HEK293 (cell line): ENCODE measurements at regions not wholly inside any gene's neighbourhood (a gene's known extent, or its start where the extent isn't known, plus 50 kb on each side); places are given as distances from the start of the nearest gene placed in this dataset.

ENCODE experiments used
- CTCF ChIA-PET: fragments of 350-600 bp; formaldehyde crosslinking; extraction: SDS; loops from one replicate; lab custom pipeline; 2021; ENCODE audit warnings: antibody characterized with exemption; lab: Yijun Ruan, JAX
- POLR2A ChIA-PET: fragments of 300-600 bp; formaldehyde crosslinking; extraction: SDS; loops from one replicate; lab custom pipeline; 2020; ENCODE audit warnings: antibody characterized with exemption, inconsistent platforms; lab: Yijun Ruan, JAX
- H3K27ac ChIP-seq: fragments of 200-500 bp; sonication (Bioruptor generic); 2 replicates; pipeline ENCODE4 v1.5.1; 2014; ENCODE audit warnings: low read depth, low read length, control low read depth, inconsistent platforms; ENCODE audit errors: extremely low read depth
- H3K36me3 ChIP-seq, 2 experiments: fragments of 200-500 bp in 1 of 2; sonication (Bioruptor generic) in 1 of 2; 1 replicate in 1 of 2; 2 replicates in 1 of 2; pipeline ENCODE4 v1.5.1; 2014 to 2017; ENCODE audit warnings: inconsistent platforms in 2 of 2, low read length in 2 of 2; ENCODE audit not compliant: control insufficient read depth in 2 of 2, insufficient read depth in 1 of 2
- H3K4me1 ChIP-seq: fragments of 200-500 bp; sonication (Bioruptor generic); 2 replicates; pipeline ENCODE4 v1.5.1; 2014; ENCODE audit warnings: mild to moderate bottlenecking, low read length, inconsistent platforms; ENCODE audit not compliant: control insufficient read depth, insufficient read depth
- H3K4me3 ChIP-seq: 2 replicates; pipeline ENCODE4 v1.5.1; 2011; ENCODE audit warnings: low read depth, mild to moderate bottlenecking, control low read depth, low read length, moderate library complexity
- H3K9me3 ChIP-seq: fragments of 200-500 bp; sonication (Bioruptor generic); 2 replicates; pipeline ENCODE4 v1.5.1; 2014; ENCODE audit warnings: low read depth, low read length, inconsistent platforms; ENCODE audit not compliant: control insufficient read depth, insufficient read depth
- AEBP2 ChIP-seq: fragments of 450-650 bp; formaldehyde crosslinking; IDR thresholded peaks from 2 replicates; pipeline ENCODE4 v1.5.1; 2016; ENCODE audit warnings: missing biosample characterization, missing genetic modification characterization, borderline replicate concordance
- EGR2 ChIP-seq: fragments of 450-650 bp; formaldehyde crosslinking; IDR thresholded peaks from 2 replicates; pipeline ENCODE4 v1.5.1; 2016; ENCODE audit warnings: low read depth, missing biosample characterization, missing genetic modification characterization
- FEZF1 ChIP-seq: fragments of 450-650 bp; formaldehyde crosslinking; IDR thresholded peaks from 2 replicates; pipeline ENCODE4 v1.5.1; 2016; ENCODE audit warnings: missing biosample characterization, missing genetic modification characterization
- GLIS2 ChIP-seq: fragments of 450-650 bp; formaldehyde crosslinking; IDR thresholded peaks from 2 replicates; pipeline ENCODE4 v1.5.1; 2016; ENCODE audit warnings: missing biosample characterization, missing genetic modification characterization
- KLF8 ChIP-seq: fragments of 450-650 bp; formaldehyde crosslinking; IDR thresholded peaks from 2 replicates; pipeline ENCODE4 v1.5.1; 2016; ENCODE audit warnings: missing biosample characterization, missing genetic modification characterization
- PRDM1 ChIP-seq: fragments of 450-650 bp; formaldehyde crosslinking; IDR thresholded peaks from 2 replicates; pipeline ENCODE4; 2016; ENCODE audit warnings: missing biosample characterization, missing genetic modification characterization
- SP3 ChIP-seq: fragments of 450-650 bp; formaldehyde crosslinking; IDR thresholded peaks from 2 replicates; pipeline ENCODE4 v1.5.1; 2016; ENCODE audit warnings: missing biosample characterization, missing genetic modification characterization
- TRIM28 ChIP-seq: IDR thresholded peaks from 2 replicates; pipeline ENCODE4 v1.6.1; 2011; ENCODE audit warnings: low read length, control low read depth, borderline replicate concordance
- ZBTB21 ChIP-seq: fragments of 450-650 bp; formaldehyde crosslinking; IDR thresholded peaks from 2 replicates; pipeline ENCODE4 v1.5.1; 2017; ENCODE audit warnings: missing biosample characterization, missing genetic modification characterization
- ZBTB49 ChIP-seq: fragments of 450-650 bp; formaldehyde crosslinking; IDR thresholded peaks from 2 replicates; pipeline ENCODE4 v1.5.1; 2016; ENCODE audit warnings: missing biosample characterization, missing genetic modification characterization, low read depth
- ZBTB6 ChIP-seq: fragments of 450-650 bp; formaldehyde crosslinking; IDR thresholded peaks from 2 replicates; pipeline ENCODE4 v1.5.1; 2017; ENCODE audit warnings: missing biosample characterization, missing genetic modification characterization
- ZNF140 ChIP-seq: fragments of 450-650 bp; formaldehyde crosslinking; IDR thresholded peaks from 2 replicates; pipeline ENCODE4 v1.5.1; 2016; ENCODE audit warnings: missing biosample characterization, missing genetic modification characterization
- ZNF184 ChIP-seq: fragments of 450-650 bp; IDR thresholded peaks from 2 replicates; pipeline ENCODE4 v1.5.1; 2018; ENCODE audit warnings: missing biosample characterization, mild to moderate bottlenecking, missing genetic modification characterization
- ZNF302 ChIP-seq: fragments of 450-650 bp; formaldehyde crosslinking; IDR thresholded peaks from 2 replicates; pipeline ENCODE4 v1.5.1; 2016; ENCODE audit warnings: missing biosample characterization, missing genetic modification characterization, low read depth
- ZNF449 ChIP-seq: fragments of 450-650 bp; formaldehyde crosslinking; IDR thresholded peaks from 2 replicates; pipeline ENCODE4 v1.5.1; 2017; ENCODE audit warnings: missing biosample characterization, mild to moderate bottlenecking, missing genetic modification characterization, moderate library complexity
- ZNF514 ChIP-seq: fragments of 450-650 bp; formaldehyde crosslinking; IDR thresholded peaks from 2 replicates; pipeline ENCODE4 v1.5.1; 2016; ENCODE audit warnings: missing biosample characterization, missing genetic modification characterization
- ZNF521 ChIP-seq: fragments of 450-650 bp; formaldehyde crosslinking; IDR thresholded peaks from 2 replicates; pipeline ENCODE4 v1.5.1; 2017; ENCODE audit warnings: missing biosample characterization, mild to moderate bottlenecking, missing genetic modification characterization
- ZNF549 ChIP-seq: fragments of 450-650 bp; IDR thresholded peaks from 2 replicates; pipeline ENCODE4 v1.5.1; 2018; ENCODE audit warnings: missing biosample characterization, missing genetic modification characterization, mild to moderate bottlenecking, inconsistent platforms, moderate library complexity
- ZNF558 ChIP-seq: fragments of 450-650 bp; formaldehyde crosslinking; IDR thresholded peaks from 2 replicates; pipeline ENCODE4 v1.5.1; 2016; ENCODE audit warnings: missing biosample characterization, missing genetic modification characterization
- ZNF610 ChIP-seq: fragments of 450-650 bp; formaldehyde crosslinking; IDR thresholded peaks from 2 replicates; pipeline ENCODE4 v1.5.1; 2016; ENCODE audit warnings: missing biosample characterization, missing genetic modification characterization, borderline replicate concordance
- ZNF704 ChIP-seq: fragments of 450-650 bp; formaldehyde crosslinking; IDR thresholded peaks from 2 replicates; pipeline ENCODE4 v1.5.1; 2016; ENCODE audit warnings: missing biosample characterization, missing genetic modification characterization
- ZNF830 ChIP-seq: fragments of 450-650 bp; IDR thresholded peaks from 2 replicates; pipeline ENCODE4 v1.5.0; 2018; ENCODE audit warnings: missing biosample characterization, missing genetic modification characterization, low read depth, mild to moderate bottlenecking, moderate library complexity
- TF ChIP-seq, protein P1 (sequence below): fragments of 450-650 bp; formaldehyde crosslinking; IDR thresholded peaks from 2 replicates; pipeline ENCODE4 v1.5.1; 2017; ENCODE audit warnings: missing biosample characterization, missing genetic modification characterization

GRCh38 chr5:39760385-39761198 lies 335.8 kb upstream of the DAB2 start (continued):
- TF ChIP-seq, protein P1, sequence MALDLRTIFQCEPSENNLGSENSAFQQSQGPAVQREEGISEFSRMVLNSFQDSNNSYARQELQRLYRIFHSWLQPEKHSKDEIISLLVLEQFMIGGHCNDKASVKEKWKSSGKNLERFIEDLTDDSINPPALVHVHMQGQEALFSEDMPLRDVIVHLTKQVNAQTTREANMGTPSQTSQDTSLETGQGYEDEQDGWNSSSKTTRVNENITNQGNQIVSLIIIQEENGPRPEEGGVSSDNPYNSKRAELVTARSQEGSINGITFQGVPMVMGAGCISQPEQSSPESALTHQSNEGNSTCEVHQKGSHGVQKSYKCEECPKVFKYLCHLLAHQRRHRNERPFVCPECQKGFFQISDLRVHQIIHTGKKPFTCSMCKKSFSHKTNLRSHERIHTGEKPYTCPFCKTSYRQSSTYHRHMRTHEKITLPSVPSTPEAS (tag by site-specific recombination): no peak
- no peak for TF ChIP-seq ZBTB21
- TF ChIP-seq, all 188 proteins: peak for 0

- H3K9me3 ChIP-seq: no peaks in the 10 kb centered on the region
- TF ChIP-seq EGR2 (tag by site-specific recombination): no peak
- no peak for TF ChIP-seq ZNF610
- no peak for TF ChIP-seq SP3
- no peak for TF ChIP-seq ZNF704 (tag by site-specific recombination)
- TF ChIP-seq ZNF302: no peak
- no peak for TF ChIP-seq PRDM1 (tag by site-specific recombination)
- no peak for TF ChIP-seq ZNF449 (tag by site-specific recombination)
- no peak for TF ChIP-seq ZNF140 (tag by site-specific recombination)
- TF ChIP-seq ZNF184 (tag by site-specific recombination): no peak
- no peak for TF ChIP-seq ZBTB6
- TF ChIP-seq, all 188 proteins: peak for 0
- Histone ChIP-seq H3K4me3 (no peak overlapping the region), H3K4me1 (no peaks in the 10 kb centered on the region), H3K36me3 (no peaks in the 10 kb centered on the region), H3K27ac (no peak overlapping the region)
- POLR2A ChIA-PET: no interaction called here
- CTCF ChIA-PET: interaction anchor here (0.7 kb wide), 1 partner anchor 15 kb away, joined by 3 read pairs; no protein-coding TSS in a partner anchor
Measured at GRCh38 chr5:39759701-39760100, 334.9 kb upstream of the DAB2 start.

GRCh38 chr5:39758426-39758825 lies 333.6 kb upstream of the DAB2 start:
- Histone ChIP-seq H3K4me1 (no peaks in the 10 kb centered on the region), H3K4me3 (no peak overlapping the region), H3K27ac (no peak overlapping the region), H3K9me3 (no peaks in the 10 kb centered on the region), H3K36me3 (no peaks in the 10 kb centered on the region)
- CTCF ChIA-PET: no interaction called here
- POLR2A ChIA-PET: no interaction called here
- no peak for TF ChIP-seq ZBTB49 (tag by site-specific recombination)
- no peak for TF ChIP-seq ZNF558 (tag by site-specific recombination)
- no peak for TF ChIP-seq ZBTB21
- TF ChIP-seq ZNF521 (tag by site-specific recombination): no peak
- TF ChIP-seq ZNF549: no peak
- TF ChIP-seq ZNF704 (tag by site-specific recombination): no peak
- no peak for TF ChIP-seq KLF8 (tag by site-specific recombination)
- TF ChIP-seq ZNF514 (tag by site-specific recombination): no peak
- TF ChIP-seq ZNF830 (tag by site-specific recombination): no peak
- no peak for TF ChIP-seq FEZF1 (tag by site-specific recombination)
- TF ChIP-seq ZNF184 (tag by site-specific recombination): no peak
- no peak for TF ChIP-seq AEBP2 (tag by site-specific recombination)
- no peak for TF ChIP-seq TRIM28
- no peak for TF ChIP-seq GLIS2 (tag by site-specific recombination)
